Body of pancreas (tissue), 4 donors: ENCODE measurements at regions not wholly inside any gene's neighbourhood (a gene's known extent, or its start where the extent isn't known, plus 50 kb on each side); places are given as distances from the start of the nearest gene placed in this dataset.
A peak's percentile ranks its signal among the peaks of the same experiment; 100 is the strongest.

Source experiments
- ATAC-seq: fragments of 150-250 bp; one replicate; pipeline ENCODE4 v1.9.1; 2016
- DNase-seq, 4 donors: peaks; one replicate each; pipeline ENCODE4 v3.0.0-alpha.2; 2019
- H3K27ac ChIP-seq, 4 donors: fragments of 200-600 bp; sonication (generic); 1 replicate in 3 of 4; 2 replicates in 1 of 4; pipeline versions ENCODE4 v1.5.1 to v1.6.1; 2016 to 2019; ENCODE audit warnings: mild to moderate bottlenecking in 1 of 4, mixed read lengths in 1 of 4, moderate library complexity in 1 of 4
- H3K27me3 ChIP-seq, 2 donors: fragments of 200-600 bp; sonication (generic); one replicate each; pipeline ENCODE4 v1.6.0; 2016; ENCODE audit warnings: mild to moderate bottlenecking in 1 of 2
- H3K36me3 ChIP-seq, 2 donors: fragments of 200-600 bp; sonication (generic); replicated peaks in 1 of 2; 2 replicates each; pipeline ENCODE4 v1.5.1; 2016; ENCODE audit warnings: low read depth in 2 of 2; ENCODE audit not compliant: insufficient read depth in 1 of 2
- H3K4me1 ChIP-seq: fragments of 200-600 bp; sonication (generic); one replicate; pipeline ENCODE4 v1.6.0; 2016
- H3K4me3 ChIP-seq, 2 donors: fragments of 200-600 bp; sonication (generic); 1 replicate in 1 of 2; 2 replicates in 1 of 2; pipeline ENCODE4 v1.5.1; 2016 to 2019
- H3K9me3 ChIP-seq, 3 donors: fragments of 200-600 bp; sonication (generic); 1 replicate in 2 of 3; 2 replicates in 1 of 3; pipeline ENCODE4 v1.5.1; 2016
- POLR2A ChIP-seq, 3 donors: fragments of 450-650 bp; IDR thresholded peaks; one replicate each; pipeline ENCODE4 v1.6.1; 2016; ENCODE audit warnings: antibody characterized with exemption in 3 of 3, mild to moderate bottlenecking in 2 of 3
- WGBS, 2 donors: methylation state at CpG; one replicate each; pipeline ENCODE4 v1.1.5; 2017; 5-methylcytosine and 5-hydroxymethylcytosine counted together
- intact Hi-C: fragments of 100-400 bp; cut with DNase I; formaldehyde crosslinking; loops from one replicate; pipeline ENCODE4 v1.15.1; 2023
- TF ChIP-seq, protein P1 (sequence below), 7 experiments: fragments of 450-650 bp in 4 of 7; fragments of 200-600 bp in 3 of 7; sonication (generic) in 3 of 7; IDR thresholded peaks; one replicate each; pipeline ENCODE4 v1.5.1; 2016 to 2019; ENCODE audit warnings: antibody characterized with exemption in 7 of 7

DNA sequence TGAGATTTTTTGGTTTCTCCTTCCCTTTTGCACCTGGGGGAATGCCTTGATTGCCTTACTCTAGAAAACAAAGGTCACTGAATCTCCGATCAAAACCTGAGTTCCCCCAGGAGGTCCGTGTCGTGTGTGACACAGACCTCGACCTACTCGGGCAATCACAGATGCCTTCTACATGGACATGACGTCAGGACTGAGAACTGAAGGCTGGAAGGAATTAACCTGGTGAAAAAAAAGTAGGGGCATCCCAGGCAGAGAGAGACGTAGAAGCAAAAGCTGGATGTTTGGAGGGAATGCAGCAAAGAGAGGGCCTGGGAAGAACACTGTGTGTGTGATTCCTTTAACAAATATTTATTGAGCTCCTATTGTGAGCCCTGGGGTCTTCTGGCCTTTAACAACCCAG, 178.0 kb downstream of the PRDM2 start:
- intact Hi-C loops: no loop called here
- no peak for ATAC-seq

GRCh38 chr1:13878451-13878850, 178.5 kb downstream of the PRDM2 start:
- Histone ChIP-seq H3K9me3 (no peaks in the 10 kb centered on the region), H3K36me3 (no peaks in the 10 kb centered on the region), H3K4me3 (no peak overlapping the region), H3K4me1 (no peaks in the 10 kb centered on the region), H3K27ac (no peak overlapping the region), H3K27me3 (no peaks in the 10 kb centered on the region)
- DNase-seq (no peak), ATAC-seq (no peak)
- TF ChIP-seq POLR2A (IDR thresholded peaks at IDR 0.05): no peak
- TF ChIP-seq, protein P1, sequence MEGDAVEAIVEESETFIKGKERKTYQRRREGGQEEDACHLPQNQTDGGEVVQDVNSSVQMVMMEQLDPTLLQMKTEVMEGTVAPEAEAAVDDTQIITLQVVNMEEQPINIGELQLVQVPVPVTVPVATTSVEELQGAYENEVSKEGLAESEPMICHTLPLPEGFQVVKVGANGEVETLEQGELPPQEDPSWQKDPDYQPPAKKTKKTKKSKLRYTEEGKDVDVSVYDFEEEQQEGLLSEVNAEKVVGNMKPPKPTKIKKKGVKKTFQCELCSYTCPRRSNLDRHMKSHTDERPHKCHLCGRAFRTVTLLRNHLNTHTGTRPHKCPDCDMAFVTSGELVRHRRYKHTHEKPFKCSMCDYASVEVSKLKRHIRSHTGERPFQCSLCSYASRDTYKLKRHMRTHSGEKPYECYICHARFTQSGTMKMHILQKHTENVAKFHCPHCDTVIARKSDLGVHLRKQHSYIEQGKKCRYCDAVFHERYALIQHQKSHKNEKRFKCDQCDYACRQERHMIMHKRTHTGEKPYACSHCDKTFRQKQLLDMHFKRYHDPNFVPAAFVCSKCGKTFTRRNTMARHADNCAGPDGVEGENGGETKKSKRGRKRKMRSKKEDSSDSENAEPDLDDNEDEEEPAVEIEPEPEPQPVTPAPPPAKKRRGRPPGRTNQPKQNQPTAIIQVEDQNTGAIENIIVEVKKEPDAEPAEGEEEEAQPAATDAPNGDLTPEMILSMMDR (IDR thresholded peaks at IDR 0.05): no peak
- intact Hi-C loops: no loop called here
- 77 to 85% methylated on average over 9 of the region's 9 CpGs for WGBS, 2 donors

More for the DNA sequence above, 178.0 kb downstream of the PRDM2 start:
- H3K27me3 ChIP-seq: no peaks in the 10 kb centered on the region
- H3K36me3 ChIP-seq: no peaks in the 10 kb centered on the region
- TF ChIP-seq, protein P1 (IDR thresholded peaks at IDR 0.05): no peak
- no peak for TF ChIP-seq POLR2A (IDR thresholded peaks at IDR 0.05)
- H3K4me3 ChIP-seq: no peak overlapping the region
- 32 to 38% methylated on average over 7 of the region's 7 CpGs for WGBS, 2 donors
- no peaks in the 10 kb centered on the region for H3K9me3 ChIP-seq
- DNase-seq: no peak
- no peak overlapping the region for H3K27ac ChIP-seq
- no peaks in the 10 kb centered on the region for H3K4me1 ChIP-seq

DNA sequence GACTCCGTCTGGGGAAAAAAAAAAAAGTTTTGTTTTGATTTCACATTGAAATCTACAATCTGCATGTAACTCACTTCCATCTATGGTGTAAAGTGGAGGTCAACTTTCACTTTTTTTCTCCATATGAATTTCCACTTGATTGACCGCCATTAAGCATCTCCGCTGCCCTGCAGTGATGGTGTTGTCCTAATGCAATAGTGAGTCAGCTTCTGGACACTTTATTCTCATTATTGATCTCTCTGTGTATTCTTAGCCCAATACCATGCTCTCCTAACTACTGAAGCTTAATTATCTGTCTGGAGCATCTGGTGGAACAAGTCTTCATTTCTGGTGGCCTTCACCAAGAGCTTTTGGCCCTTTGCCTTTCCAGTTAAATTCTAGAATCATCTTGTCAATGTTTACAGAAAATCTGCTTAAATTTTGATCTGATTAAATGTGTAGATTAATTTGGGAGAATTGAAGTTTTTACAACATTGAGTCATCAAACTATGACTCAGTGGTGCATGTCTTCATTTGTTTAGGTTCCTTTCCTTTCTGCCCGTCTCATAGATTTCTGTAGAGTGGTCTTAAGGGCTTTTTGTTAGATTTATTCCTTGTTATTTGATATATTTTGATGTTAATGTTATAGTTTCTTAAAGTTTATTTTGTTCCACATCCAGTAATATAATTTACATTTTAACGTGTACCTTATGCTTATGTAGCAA, 181.5 kb downstream of the PRDM2 start:
- no peaks in the 10 kb centered on the region for H3K27me3 ChIP-seq
- H3K9me3 ChIP-seq: no peaks in the 10 kb centered on the region
- H3K36me3 ChIP-seq: no peaks in the 10 kb centered on the region
- H3K4me1 ChIP-seq: no peaks in the 10 kb centered on the region
- H3K27ac ChIP-seq: no peak overlapping the region
- no peak for TF ChIP-seq POLR2A (IDR thresholded peaks at IDR 0.05)
- TF ChIP-seq, protein P1 (IDR thresholded peaks at IDR 0.05): no peak
- no peak overlapping the region for H3K4me3 ChIP-seq
- no peak for ATAC-seq
- 92 to 94% methylated on average over 5 of the region's 5 CpGs for WGBS, 2 donors
- no peak for DNase-seq
- intact Hi-C loops: no loop called here

- no peaks in the 10 kb centered on the region for H3K36me3 ChIP-seq
- no peak for TF ChIP-seq POLR2A (IDR thresholded peaks at IDR 0.05)
- TF ChIP-seq, protein P1 (IDR thresholded peaks at IDR 0.05): no peak
- no peaks in the 10 kb centered on the region for H3K27me3 ChIP-seq
- H3K9me3 ChIP-seq: peaks cover 0 to 5% (median 0%) of the 10 kb centered on the region in 3 donors
- DNase-seq (peak in 2 of 4 donors; percentile 31 to 59), ATAC-seq (no peak)
- WGBS, 2 donors: 30 to 33% methylated on average over 10 of the region's 10 CpGs
- H3K4me1 ChIP-seq: peaks cover 18% of the 10 kb centered on the region
- H3K27ac ChIP-seq: no peak overlapping the region
- no peak overlapping the region for H3K4me3 ChIP-seq
- intact Hi-C loops: no loop called here
These were observed 188.5 kb downstream of the PRDM2 start for GRCh38 chr1:13888351-13888986.
